SK-N-SH (cell line): ENCODE measurements at regions not wholly inside any gene's neighbourhood (a gene's known extent, or its start where the extent isn't known, plus 50 kb on each side); places are given as distances from the start of the nearest gene placed in this dataset.

Experiments used
- CTCF ChIA-PET: fragments of 300-600, 350-600 bp; formaldehyde crosslinking; extraction: SDS; loops from one replicate; lab custom pipeline; 2021; lab: Yijun Ruan, JAX
- POLR2A ChIA-PET: fragments of 350-600 bp; sonication (Branson Sonifier 250); formaldehyde crosslinking; extraction: SDS; loops from one replicate; lab custom pipeline; 2020; ENCODE audit warnings: antibody characterized with exemption, inconsistent platforms; lab: Yijun Ruan, JAX
- DNase-seq: peaks from one replicate; pipeline ENCODE4 v3.0.0; 2012
- H2AFZ ChIP-seq: fragments of 200-600 bp; sonication (generic); 2 replicates; pipeline ENCODE4 v1.8.1; 2016; ENCODE audit warnings: antibody characterized with exemption, mild to moderate bottlenecking, low read depth
- H3F3A ChIP-seq: fragments of 200-600 bp; sonication (generic); replicated peaks from 2 replicates; pipeline ENCODE3; 2016; ENCODE audit warnings: antibody characterized with exemption, mild to moderate bottlenecking; ENCODE audit not compliant: insufficient read depth
- H3K27ac ChIP-seq, 2 experiments: fragments of 200-500 bp in 1 of 2; fragments of 200-600 bp in 1 of 2; sonication (Bioruptor generic) in 1 of 2; sonication (generic), shearing (Covaris generic) in 1 of 2; 2 replicates each; pipeline versions ENCODE4 v1.5.1 to v1.6.1; 2014 to 2016; ENCODE audit warnings: low read depth in 2 of 2, inconsistent platforms in 1 of 2, low read length in 1 of 2, mild to moderate bottlenecking in 1 of 2, mixed read lengths in 1 of 2
- H3K27me3 ChIP-seq: fragments of 200-600 bp; sonication (generic), shearing (Covaris generic); 2 replicates; pipeline ENCODE4 v1.6.1; 2016; ENCODE audit warnings: mixed run types; ENCODE audit not compliant: insufficient read depth
- H3K36me3 ChIP-seq, 2 experiments: fragments of 200-500 bp in 1 of 2; fragments of 200-600 bp in 1 of 2; sonication (Bioruptor generic) in 1 of 2; sonication (generic) in 1 of 2; replicated peaks in 1 of 2; 2 replicates each; pipeline versions ENCODE3 to v1.5.1; 2014 to 2016; ENCODE audit warnings: low read length in 1 of 2, mild to moderate bottlenecking in 1 of 2; ENCODE audit not compliant: insufficient read depth in 2 of 2, control insufficient read depth in 1 of 2
- H3K4me1 ChIP-seq, 2 experiments: fragments of 200-500 bp in 1 of 2; fragments of 200-600 bp in 1 of 2; sonication (Bioruptor generic) in 1 of 2; sonication (generic), shearing (Covaris generic) in 1 of 2; 2 replicates each; pipeline versions ENCODE4 v1.5.1 to v1.6.1; 2014 to 2016; ENCODE audit warnings: low read depth in 1 of 2, low read length in 1 of 2, mixed run types in 1 of 2; ENCODE audit not compliant: insufficient read depth in 2 of 2, control insufficient read depth in 1 of 2
- H3K4me2 ChIP-seq: fragments of 200-600 bp; sonication (generic), shearing (Covaris generic); 2 replicates; pipeline ENCODE4 v1.6.1; 2017; ENCODE audit warnings: mixed run types
- H3K4me3 ChIP-seq, 2 experiments: fragments of 200-500 bp in 1 of 2; fragments of 200-600 bp in 1 of 2; sonication (Bioruptor generic) in 1 of 2; sonication (generic), shearing (Covaris generic) in 1 of 2; 2 replicates each; pipeline versions ENCODE4 v1.5.1 to v1.8.1; 2014 to 2016; ENCODE audit warnings: low read depth in 2 of 2, inconsistent platforms in 1 of 2, low read length in 1 of 2, mild to moderate bottlenecking in 1 of 2, mixed read lengths in 1 of 2, moderate library complexity in 1 of 2
- H3K79me2 ChIP-seq: fragments of 200-600 bp; sonication (generic); 2 replicates; pipeline ENCODE4 v1.8.1; 2017; ENCODE audit warnings: mild to moderate bottlenecking; ENCODE audit not compliant: insufficient read depth
- H3K9ac ChIP-seq: fragments of 200-600 bp; sonication (generic); 2 replicates; pipeline ENCODE4 v1.6.1; 2017; ENCODE audit warnings: mixed run types
- H3K9me2 ChIP-seq: fragments of 200-600 bp; sonication (generic); 2 replicates; pipeline ENCODE4 v1.6.1; 2017; ENCODE audit warnings: mixed run types
- H3K9me3 ChIP-seq: fragments of 200-600 bp; sonication (generic); 2 replicates; pipeline ENCODE4 v1.6.1; 2017; ENCODE audit warnings: mixed run types, mild to moderate bottlenecking, moderate library complexity
- H4K20me1 ChIP-seq: fragments of 200-600 bp; sonication (generic); 2 replicates; pipeline ENCODE4 v1.6.1; 2017; ENCODE audit warnings: mild to moderate bottlenecking, mixed run types; ENCODE audit not compliant: insufficient read depth
- ELF1 ChIP-seq: IDR thresholded peaks from 2 replicates; pipeline ENCODE4 v1.4.0; 2012
- EP300 ChIP-seq, 2 experiments: IDR thresholded peaks; 2 replicates each; pipeline versions ENCODE4 v1.4.0 to v1.6.1; 2012; ENCODE audit warnings: borderline replicate concordance in 1 of 2, low read depth in 1 of 2, low read length in 1 of 2
- EZH2phosphoT487 ChIP-seq: fragments of 200-600 bp; sonication (generic); IDR thresholded peaks from 2 replicates; pipeline ENCODE4 v1.6.1; 2017; ENCODE audit warnings: low read depth, mixed run types, mild to moderate bottlenecking, antibody characterized with exemption, moderate library complexity, borderline replicate concordance
- FOSL2 ChIP-seq: IDR thresholded peaks from 2 replicates; pipeline ENCODE4 v1.4.0; 2012; ENCODE audit warnings: low read depth, mild to moderate bottlenecking, moderate library complexity, borderline replicate concordance
- FOXJ3 ChIP-seq: sonication (generic); formaldehyde crosslinking; IDR thresholded peaks from 2 replicates; pipeline ENCODE4 v1.5.1; 2020; ENCODE audit warnings: mild to moderate bottlenecking, missing genetic modification reagents
- GABPA ChIP-seq: IDR thresholded peaks from 2 replicates; pipeline ENCODE4 v1.4.0; 2012; ENCODE audit warnings: low read depth, mild to moderate bottlenecking
- GATA2 ChIP-seq: sonication (generic); formaldehyde crosslinking; IDR thresholded peaks from 2 replicates; pipeline ENCODE4 v1.5.0; 2020; ENCODE audit warnings: mild to moderate bottlenecking, missing genetic modification reagents
- MEF2A ChIP-seq: IDR thresholded peaks from 2 replicates; pipeline ENCODE4 v1.4.0; 2012; ENCODE audit warnings: low read depth, borderline replicate concordance
- NFIC ChIP-seq: IDR thresholded peaks from 2 replicates; pipeline ENCODE4 v1.4.0; 2012; ENCODE audit warnings: borderline replicate concordance
- NRF1 ChIP-seq: IDR thresholded peaks from 2 replicates; pipeline ENCODE4 v1.6.1; 2012; ENCODE audit warnings: low read depth, mild to moderate bottlenecking, low read length
- RCOR1 ChIP-seq: fragments of 150-350 bp; IDR thresholded peaks from 2 replicates; pipeline ENCODE4 v1.6.1; 2017; ENCODE audit warnings: antibody characterized with exemption, low read length
- RFX5 ChIP-seq: IDR thresholded peaks from 2 replicates; pipeline ENCODE4 v1.6.1; 2012; ENCODE audit warnings: mild to moderate bottlenecking, improper control_type of control experiment, low read length
- SMC3 ChIP-seq: IDR thresholded peaks from 2 replicates; pipeline ENCODE4 v1.6.1; 2012; ENCODE audit warnings: low read depth, low read length, improper control_type of control experiment
- YY1 ChIP-seq: IDR thresholded peaks from 2 replicates; pipeline ENCODE4 v1.4.0; 2012; ENCODE audit warnings: low read depth, mild to moderate bottlenecking
- WGBS: methylation state at CpG from one replicate; pipeline ENCODE4 v1.1.6; 2017; ENCODE audit warnings: low lambda C conversion rate; 5-methylcytosine and 5-hydroxymethylcytosine counted together
- TF ChIP-seq, protein P1 (sequence below): IDR thresholded peaks from 2 replicates; pipeline ENCODE4 v1.4.0; 2012; ENCODE audit warnings: low read depth, borderline replicate concordance

DNA sequence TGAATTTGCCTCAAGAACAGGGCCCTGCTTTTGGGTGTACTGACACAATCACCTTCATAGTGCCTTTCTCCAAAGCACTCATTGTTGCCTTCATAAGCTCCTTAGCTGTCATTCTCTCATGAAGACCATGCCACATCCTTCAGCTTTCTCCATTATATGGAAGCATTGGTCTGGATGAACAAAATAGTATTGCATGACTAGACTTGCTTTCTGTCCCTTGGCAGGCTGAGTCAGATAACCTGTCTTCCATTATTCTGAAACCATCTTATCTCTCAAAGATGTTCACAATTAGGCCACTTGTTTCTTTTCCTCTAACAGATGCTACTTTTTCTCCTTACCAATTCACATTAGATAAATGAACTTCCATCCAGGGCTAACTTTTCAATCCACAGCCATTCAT lies 297.9 kb downstream of the IRX1 start (continued):
- TF ChIP-seq GABPA = no peak

DNA sequence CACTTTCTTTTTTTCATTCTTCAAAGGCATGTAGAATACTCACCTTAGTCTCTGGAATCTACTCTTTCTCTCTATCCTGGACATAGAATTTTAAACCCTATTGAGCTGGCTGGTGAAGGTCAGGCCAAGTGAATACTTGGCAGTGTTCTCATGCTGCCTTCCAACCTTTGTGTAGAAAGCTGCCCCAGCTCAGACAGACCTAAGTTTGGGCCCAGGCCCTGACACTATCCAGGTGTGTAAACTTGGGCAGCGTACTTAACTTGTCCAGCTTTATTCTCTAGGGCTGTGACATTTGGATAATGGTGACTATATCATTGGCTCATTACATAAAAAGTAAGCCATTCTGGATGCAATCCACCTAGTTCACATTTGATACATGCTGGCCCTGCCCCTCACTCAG lies 298.3 kb downstream of the IRX1 start:
- ChIA-PET CTCF (no interaction called here), POLR2A (no interaction called here)
- Histone ChIP-seq H3K9me3 (no peaks in the 10 kb centered on the region), H3K79me2 (no peaks in the 10 kb centered on the region), H3K27me3 (no peaks in the 10 kb centered on the region), H2AFZ (no peak overlapping the region), H3K9me2 (no peaks in the 10 kb centered on the region), H4K20me1 (no peaks in the 10 kb centered on the region), H3K4me3 (no peak overlapping the region), H3K36me3 (no peaks in the 10 kb centered on the region), H3K4me1 (no peaks in the 10 kb centered on the region), H3K9ac (no peak overlapping the region), H3F3A (no peaks in the 10 kb centered on the region), H3K4me2 (no peak overlapping the region), H3K27ac (no peak overlapping the region)
- DNase-seq = no peak
- 0% methylated on average over 1 of the region's 1 CpG for WGBS
- no peak for TF ChIP-seq FOSL2

DNA sequence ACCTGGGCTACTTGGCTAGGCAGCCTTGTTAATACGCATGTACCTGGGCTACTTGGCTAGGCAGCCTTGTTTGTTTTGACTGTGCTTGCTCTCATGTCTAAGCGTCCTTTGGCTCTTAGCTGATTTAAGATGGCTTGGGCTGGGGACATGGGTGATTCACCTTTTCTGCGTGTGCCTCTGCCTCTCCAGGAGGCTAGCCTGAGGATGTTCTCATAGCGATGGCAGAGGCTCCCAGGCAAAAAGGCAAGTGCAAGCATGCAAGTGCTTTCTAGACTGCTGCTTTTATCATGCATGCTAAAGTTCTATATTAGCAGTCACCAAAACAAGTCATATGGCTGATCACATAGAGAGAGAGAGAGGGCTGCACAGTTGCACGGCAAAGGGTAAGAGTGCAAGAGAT lies 300.5 kb downstream of the IRX1 start:
- POLR2A ChIA-PET = no interaction called here
- Histone ChIP-seq H3K27me3 (no peaks in the 10 kb centered on the region), H3K36me3 (no peaks in the 10 kb centered on the region), H3K4me1 (no peaks in the 10 kb centered on the region), H3K9me2 (no peaks in the 10 kb centered on the region), H3K79me2 (no peaks in the 10 kb centered on the region), H3K4me2 (no peak overlapping the region), H2AFZ (no peak overlapping the region), H4K20me1 (no peaks in the 10 kb centered on the region), H3K4me3 (no peak overlapping the region), H3K9me3 (no peaks in the 10 kb centered on the region), H3K9ac (no peak overlapping the region), H3K27ac (no peak overlapping the region), H3F3A (no peaks in the 10 kb centered on the region)
- TF ChIP-seq SMC3 (no peak), YY1 (no peak), FOXJ3 (CRISPR knock-in tag) (no peak), NFIC (no peak), ELF1 (no peak)
- TF ChIP-seq, protein P1, sequence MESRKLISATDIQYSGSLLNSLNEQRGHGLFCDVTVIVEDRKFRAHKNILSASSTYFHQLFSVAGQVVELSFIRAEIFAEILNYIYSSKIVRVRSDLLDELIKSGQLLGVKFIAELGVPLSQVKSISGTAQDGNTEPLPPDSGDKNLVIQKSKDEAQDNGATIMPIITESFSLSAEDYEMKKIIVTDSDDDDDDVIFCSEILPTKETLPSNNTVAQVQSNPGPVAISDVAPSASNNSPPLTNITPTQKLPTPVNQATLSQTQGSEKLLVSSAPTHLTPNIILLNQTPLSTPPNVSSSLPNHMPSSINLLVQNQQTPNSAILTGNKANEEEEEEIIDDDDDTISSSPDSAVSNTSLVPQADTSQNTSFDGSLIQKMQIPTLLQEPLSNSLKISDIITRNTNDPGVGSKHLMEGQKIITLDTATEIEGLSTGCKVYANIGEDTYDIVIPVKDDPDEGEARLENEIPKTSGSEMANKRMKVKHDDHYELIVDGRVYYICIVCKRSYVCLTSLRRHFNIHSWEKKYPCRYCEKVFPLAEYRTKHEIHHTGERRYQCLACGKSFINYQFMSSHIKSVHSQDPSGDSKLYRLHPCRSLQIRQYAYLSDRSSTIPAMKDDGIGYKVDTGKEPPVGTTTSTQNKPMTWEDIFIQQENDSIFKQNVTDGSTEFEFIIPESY = no peak
- CTCF ChIA-PET = no interaction called here
- DNase-seq = no peak
- WGBS = 2% methylated on average over 5 of the region's 5 CpGs

DNA sequence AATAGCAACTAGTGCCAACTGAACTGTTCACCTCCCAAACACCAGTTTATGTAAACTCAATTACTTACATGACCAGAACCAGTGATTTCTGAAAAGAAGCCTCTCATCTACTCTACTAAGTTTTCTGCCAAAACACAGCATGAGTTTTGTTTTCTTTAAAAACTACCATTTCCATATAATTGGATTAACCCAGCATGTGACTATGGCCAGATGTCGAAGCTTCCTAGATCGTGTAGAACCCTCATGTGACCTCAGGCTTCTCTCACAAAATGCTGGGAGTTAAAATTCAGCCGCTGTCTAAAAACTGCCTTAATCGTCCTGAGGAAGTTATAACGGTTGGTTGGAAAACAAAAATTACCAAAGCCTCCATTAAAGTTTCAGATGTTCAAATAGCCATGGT lies 303.5 kb downstream of the IRX1 start:
- ChIA-PET POLR2A (no interaction called here), CTCF (no interaction called here)
- H3K36me3 ChIP-seq = no peaks in the 10 kb centered on the region
- H3K4me3 ChIP-seq = no peak overlapping the region
- H2AFZ ChIP-seq = no peak overlapping the region
- 4% methylated on average over 5 of the region's 5 CpGs for WGBS
- no peak overlapping the region for H3K27ac ChIP-seq
- H3K4me1 ChIP-seq = no peaks in the 10 kb centered on the region
- TF ChIP-seq RFX5 (no peak), EZH2phosphoT487 (no peak), RCOR1 (no peak), YY1 (no peak), EP300 (IDR thresholded peaks at IDR 0.05; ENCODE audit: borderline replicate concordance in 1 of 2, low read depth in 1 of 2, low read length in 1 of 2) (no peak), NRF1 (no peak), ELF1 (no peak), FOSL2 (no peak), GATA2 (no peak), MEF2A (no peak)
- no peak overlapping the region for H3K9ac ChIP-seq
- no peak overlapping the region for H3K4me2 ChIP-seq
- H3K9me2 ChIP-seq = no peaks in the 10 kb centered on the region
- H3K79me2 ChIP-seq = no peaks in the 10 kb centered on the region
- H3K27me3 ChIP-seq = no peaks in the 10 kb centered on the region
- H4K20me1 ChIP-seq = no peaks in the 10 kb centered on the region
- no peak for DNase-seq
- H3F3A ChIP-seq = no peaks in the 10 kb centered on the region
- H3K9me3 ChIP-seq = no peaks in the 10 kb centered on the region
